ENCODE measurements at regions not wholly inside any gene's neighbourhood (a gene's known extent, or its start where the extent isn't known, plus 50 kb on each side); places are given as distances from the start of the nearest gene placed in this dataset.

DNA sequence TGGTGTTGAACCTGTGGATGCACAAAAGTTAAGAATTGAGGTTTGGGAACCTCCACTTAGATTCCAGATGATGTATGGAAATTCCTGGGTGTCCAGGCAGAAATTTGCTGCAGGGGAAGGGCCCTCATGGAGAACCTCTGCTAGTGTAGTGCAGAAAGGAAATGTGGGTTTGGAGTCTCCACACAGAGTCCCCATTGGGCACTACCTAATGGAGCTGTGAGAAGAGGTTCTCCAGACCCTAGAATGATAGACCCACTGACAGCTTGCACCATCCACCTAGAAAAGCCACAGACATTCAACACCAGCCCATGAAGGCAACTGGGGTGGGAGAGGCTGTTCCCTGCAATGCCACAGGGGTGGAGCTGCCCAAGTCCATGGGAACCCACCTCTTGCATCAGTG lies 1032.8 kb upstream of the EPHA6 start:
- H3K4me3 ChIP-seq (ENCODE audit: low read depth, low read length): no peak overlapping the region
- POLR2A ChIA-PET: no interaction called here
- TF ChIP-seq, protein P1, sequence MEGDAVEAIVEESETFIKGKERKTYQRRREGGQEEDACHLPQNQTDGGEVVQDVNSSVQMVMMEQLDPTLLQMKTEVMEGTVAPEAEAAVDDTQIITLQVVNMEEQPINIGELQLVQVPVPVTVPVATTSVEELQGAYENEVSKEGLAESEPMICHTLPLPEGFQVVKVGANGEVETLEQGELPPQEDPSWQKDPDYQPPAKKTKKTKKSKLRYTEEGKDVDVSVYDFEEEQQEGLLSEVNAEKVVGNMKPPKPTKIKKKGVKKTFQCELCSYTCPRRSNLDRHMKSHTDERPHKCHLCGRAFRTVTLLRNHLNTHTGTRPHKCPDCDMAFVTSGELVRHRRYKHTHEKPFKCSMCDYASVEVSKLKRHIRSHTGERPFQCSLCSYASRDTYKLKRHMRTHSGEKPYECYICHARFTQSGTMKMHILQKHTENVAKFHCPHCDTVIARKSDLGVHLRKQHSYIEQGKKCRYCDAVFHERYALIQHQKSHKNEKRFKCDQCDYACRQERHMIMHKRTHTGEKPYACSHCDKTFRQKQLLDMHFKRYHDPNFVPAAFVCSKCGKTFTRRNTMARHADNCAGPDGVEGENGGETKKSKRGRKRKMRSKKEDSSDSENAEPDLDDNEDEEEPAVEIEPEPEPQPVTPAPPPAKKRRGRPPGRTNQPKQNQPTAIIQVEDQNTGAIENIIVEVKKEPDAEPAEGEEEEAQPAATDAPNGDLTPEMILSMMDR (IDR thresholded peaks at IDR 0.05; ENCODE audit: insufficient read depth, low read depth, low read length): no peak

DNA sequence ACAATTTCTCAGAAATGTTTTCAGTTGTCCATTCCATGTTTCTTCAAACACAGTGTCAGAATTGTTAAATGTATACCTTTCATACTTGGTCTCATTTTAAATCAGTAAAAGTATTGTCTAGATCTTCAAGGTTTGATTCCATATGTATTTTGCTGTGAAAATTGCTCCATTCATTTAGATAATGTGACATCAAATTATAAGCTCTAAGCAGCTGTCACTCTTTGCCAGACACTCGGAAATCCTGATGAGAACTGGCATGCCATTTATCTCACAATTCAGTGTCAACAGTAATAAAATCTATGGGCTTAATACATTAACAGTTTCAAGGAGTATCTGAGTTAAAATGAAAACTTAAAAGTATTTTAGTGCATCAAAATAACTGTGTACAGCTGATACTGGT lies 1025.3 kb upstream of the EPHA6 start:
- Histone ChIP-seq H3K4me3 (ENCODE audit: low read depth, low read length) (no peak overlapping the region), H3K27me3 (ENCODE audit: control insufficient read depth, insufficient read depth, low read length) (no peaks in the 10 kb centered on the region), H3K36me3 (ENCODE audit: control insufficient read depth, insufficient read depth, low read length) (no peaks in the 10 kb centered on the region)
- DNase-seq (ENCODE audit: low read depth): no peak
- POLR2A ChIA-PET: no interaction called here
- TF ChIP-seq, protein P1 (IDR thresholded peaks at IDR 0.05; ENCODE audit: insufficient read depth, low read depth, low read length): no peak
- CTCF ChIA-PET: no interaction called here

More for the DNA sequence above, 1032.8 kb upstream of the EPHA6 start:
- Histone ChIP-seq H3K36me3 (ENCODE audit: control insufficient read depth, insufficient read depth, low read length) (no peaks in the 10 kb centered on the region), H3K27me3 (ENCODE audit: control insufficient read depth, insufficient read depth, low read length) (no peaks in the 10 kb centered on the region)
- DNase-seq (ENCODE audit: low read depth): no peak
- CTCF ChIA-PET: no interaction called here

DNA sequence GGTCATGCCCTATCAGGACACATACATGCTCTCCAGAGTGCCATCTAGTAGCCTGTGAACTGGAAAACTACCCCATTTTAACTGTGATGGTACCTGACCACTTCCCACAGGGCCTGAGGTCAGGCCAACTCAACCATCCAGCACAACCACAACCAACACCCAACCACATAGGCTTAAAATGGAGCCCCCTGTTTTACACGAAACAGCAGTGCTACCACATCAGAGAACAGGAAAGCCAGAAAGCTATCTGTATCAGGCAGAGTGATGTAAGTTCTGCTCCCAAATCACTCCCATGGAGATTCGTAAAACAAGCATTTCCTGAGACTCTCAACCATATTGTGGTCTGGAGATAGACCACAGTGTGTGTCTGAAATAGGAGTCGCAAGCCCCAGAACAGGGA lies 1017.3 kb upstream of the EPHA6 start:
- CTCF ChIA-PET: no interaction called here

DNA sequence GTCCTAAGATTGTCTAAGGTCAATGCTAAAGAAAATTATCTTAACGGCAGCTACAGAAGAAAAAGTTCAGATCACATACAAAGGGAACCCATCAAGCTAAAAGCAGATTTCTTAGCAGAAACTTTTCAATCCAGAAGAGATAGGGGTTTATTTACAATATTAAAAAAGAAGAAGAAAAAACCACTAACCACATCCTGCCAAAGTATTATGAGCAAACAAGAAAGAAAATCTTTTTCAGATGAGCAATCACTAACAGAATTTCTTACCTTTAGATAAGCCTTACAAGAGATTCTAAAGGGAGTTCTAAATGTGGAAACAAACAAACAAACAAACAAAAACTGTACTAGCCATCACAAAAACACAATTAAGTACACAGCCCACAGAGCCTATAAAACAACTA lies 1015.8 kb upstream of the EPHA6 start:
- TF ChIP-seq, protein P1 (IDR thresholded peaks at IDR 0.05; ENCODE audit: insufficient read depth, low read depth, low read length): no peak
- ChIA-PET CTCF (no interaction called here), POLR2A (no interaction called here)
- no peak for DNase-seq (ENCODE audit: low read depth)
- Histone ChIP-seq H3K27me3 (ENCODE audit: control insufficient read depth, insufficient read depth, low read length) (no peaks in the 10 kb centered on the region), H3K4me3 (ENCODE audit: low read depth, low read length) (no peak overlapping the region), H3K36me3 (ENCODE audit: control insufficient read depth, insufficient read depth, low read length) (no peaks in the 10 kb centered on the region)

More for the DNA sequence above, 1017.3 kb upstream of the EPHA6 start:
- no peaks in the 10 kb centered on the region for H3K36me3 ChIP-seq (ENCODE audit: control insufficient read depth, insufficient read depth, low read length)
- TF ChIP-seq, protein P1 (IDR thresholded peaks at IDR 0.05; ENCODE audit: insufficient read depth, low read depth, low read length): no peak
- no peak overlapping the region for H3K4me3 ChIP-seq (ENCODE audit: low read depth, low read length)
- no peak for DNase-seq (ENCODE audit: low read depth)
- POLR2A ChIA-PET: no interaction called here
- no peaks in the 10 kb centered on the region for H3K27me3 ChIP-seq (ENCODE audit: control insufficient read depth, insufficient read depth, low read length)

DNA sequence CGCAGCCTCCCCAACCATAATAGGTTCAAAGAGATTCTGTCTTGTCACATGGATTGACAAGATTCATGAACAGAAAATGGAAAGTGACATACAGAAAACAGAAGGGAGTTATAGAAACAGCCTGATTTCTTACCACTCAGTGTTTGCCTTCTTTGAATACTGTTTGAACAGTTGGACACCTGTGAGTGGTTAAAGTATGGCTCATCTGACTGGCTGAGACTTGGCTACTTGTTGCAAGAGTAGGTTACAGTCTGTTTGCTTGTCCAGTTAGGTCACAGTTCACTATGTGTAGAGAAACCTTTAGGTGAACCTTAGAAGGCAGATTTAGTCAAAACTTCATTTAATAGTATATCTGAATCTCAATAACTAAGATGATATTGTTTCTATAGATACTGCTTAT lies 1003.9 kb upstream of the EPHA6 start:
- CTCF ChIA-PET: no interaction called here
- no peak overlapping the region for H3K4me3 ChIP-seq (ENCODE audit: low read depth, low read length)
- POLR2A ChIA-PET: no interaction called here
- no peaks in the 10 kb centered on the region for H3K36me3 ChIP-seq (ENCODE audit: control insufficient read depth, insufficient read depth, low read length)
- TF ChIP-seq, protein P1 (IDR thresholded peaks at IDR 0.05; ENCODE audit: insufficient read depth, low read depth, low read length): no peak
- DNase-seq (ENCODE audit: low read depth): no peak
- H3K27me3 ChIP-seq (ENCODE audit: control insufficient read depth, insufficient read depth, low read length): no peaks in the 10 kb centered on the region

Data from BJ (cell line).